ENCODE measurements at regions not wholly inside any gene's neighbourhood (a gene's known extent, or its start where the extent isn't known, plus 50 kb on each side); places are given as distances from the start of the nearest gene placed in this dataset.
A peak's percentile ranks its signal among the peaks of the same experiment; 100 is the strongest.
"Not testable (repeated sequence)": the region's sequence is repeated elsewhere in the genome, so short reads cannot be mapped to it uniquely, and the experiment has no call there.

DNA sequence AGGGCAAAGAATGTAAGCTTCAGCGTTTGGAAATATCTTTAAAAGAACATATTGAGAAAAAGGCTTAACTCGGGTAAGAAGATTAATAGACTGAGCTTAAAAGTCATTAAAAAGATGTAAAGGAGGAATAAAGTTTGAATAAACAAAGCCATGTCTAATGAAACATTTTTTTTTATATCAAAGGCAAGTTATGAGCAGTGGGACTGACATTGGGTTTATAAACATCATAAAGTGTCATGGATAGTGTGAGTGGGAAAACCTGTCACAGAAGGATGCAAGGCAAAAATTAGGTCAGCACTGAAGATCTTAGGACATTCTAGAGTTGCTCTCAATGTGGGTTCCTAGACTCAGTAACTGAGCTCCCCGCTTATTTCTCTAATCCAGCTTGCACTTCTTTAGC is 438.0 kb upstream of the CDH11 start:
- H3K4me3 ChIP-seq (replicated peaks; ENCODE audit: low read depth, low read length) = no peak overlapping the region
- TF ChIP-seq, protein P1, sequence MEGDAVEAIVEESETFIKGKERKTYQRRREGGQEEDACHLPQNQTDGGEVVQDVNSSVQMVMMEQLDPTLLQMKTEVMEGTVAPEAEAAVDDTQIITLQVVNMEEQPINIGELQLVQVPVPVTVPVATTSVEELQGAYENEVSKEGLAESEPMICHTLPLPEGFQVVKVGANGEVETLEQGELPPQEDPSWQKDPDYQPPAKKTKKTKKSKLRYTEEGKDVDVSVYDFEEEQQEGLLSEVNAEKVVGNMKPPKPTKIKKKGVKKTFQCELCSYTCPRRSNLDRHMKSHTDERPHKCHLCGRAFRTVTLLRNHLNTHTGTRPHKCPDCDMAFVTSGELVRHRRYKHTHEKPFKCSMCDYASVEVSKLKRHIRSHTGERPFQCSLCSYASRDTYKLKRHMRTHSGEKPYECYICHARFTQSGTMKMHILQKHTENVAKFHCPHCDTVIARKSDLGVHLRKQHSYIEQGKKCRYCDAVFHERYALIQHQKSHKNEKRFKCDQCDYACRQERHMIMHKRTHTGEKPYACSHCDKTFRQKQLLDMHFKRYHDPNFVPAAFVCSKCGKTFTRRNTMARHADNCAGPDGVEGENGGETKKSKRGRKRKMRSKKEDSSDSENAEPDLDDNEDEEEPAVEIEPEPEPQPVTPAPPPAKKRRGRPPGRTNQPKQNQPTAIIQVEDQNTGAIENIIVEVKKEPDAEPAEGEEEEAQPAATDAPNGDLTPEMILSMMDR (IDR thresholded peaks at IDR 0.05; ENCODE audit: low read depth, low read length, missing control alignments) = no peak
- no peak for DNase-seq (ENCODE audit: extremely low read depth, low read depth)

DNA sequence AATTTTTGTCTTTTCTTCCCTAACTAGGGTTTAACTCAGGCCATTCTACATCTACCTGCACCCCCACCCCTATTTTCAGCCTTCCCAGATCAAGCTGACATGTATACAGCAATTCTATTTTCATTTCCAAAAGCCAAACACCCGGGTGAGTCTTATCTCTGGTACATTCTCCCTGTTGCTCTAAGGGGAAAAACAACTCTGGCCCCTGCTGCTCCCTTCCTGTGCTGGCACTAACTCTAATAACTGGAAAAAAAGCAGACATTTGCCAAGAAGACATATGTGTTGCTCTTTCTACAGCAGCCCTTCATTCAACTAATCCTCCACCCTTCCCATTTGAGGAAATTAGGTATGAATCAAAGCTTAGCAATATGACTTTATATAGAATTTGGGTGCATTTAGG is 427.8 kb upstream of the CDH11 start:
- not testable (repeated sequence) for DNase-seq (ENCODE audit: extremely low read depth, low read depth)

GRCh38 chr16:65548470-65548869 is 426.6 kb upstream of the CDH11 start:
- TF ChIP-seq, protein P1 (IDR thresholded peaks at IDR 0.05; ENCODE audit: low read depth, low read length, missing control alignments) = peak; percentile 32
- no peak for DNase-seq (ENCODE audit: extremely low read depth, low read depth)
- H3K4me3 ChIP-seq (replicated peaks; ENCODE audit: low read depth, low read length) = no peak overlapping the region

More for the DNA sequence above, 427.8 kb upstream of the CDH11 start:
- not testable (repeated sequence) for H3K4me3 ChIP-seq (replicated peaks; ENCODE audit: low read depth, low read length)

GRCh38 chr16:65547772-65548446 is 426.0 kb upstream of the CDH11 start:
- peak; percentile 74 for DNase-seq (ENCODE audit: extremely low read depth, low read depth)
- TF ChIP-seq, protein P1 (IDR thresholded peaks at IDR 0.05; ENCODE audit: low read depth, low read length, missing control alignments) = no peak
- no peak overlapping the region for H3K4me3 ChIP-seq (replicated peaks; ENCODE audit: low read depth, low read length)

GRCh38 chr16:65546353-65546791 is 424.5 kb upstream of the CDH11 start:
- TF ChIP-seq, protein P1 (IDR thresholded peaks at IDR 0.05; ENCODE audit: low read depth, low read length, missing control alignments) = no peak
- H3K4me3 ChIP-seq (replicated peaks; ENCODE audit: low read depth, low read length) = no peak overlapping the region
- no peak for DNase-seq (ENCODE audit: extremely low read depth, low read depth)

- TF ChIP-seq, protein P1 (IDR thresholded peaks at IDR 0.05; ENCODE audit: low read depth, low read length, missing control alignments) = no peak
- no peak for DNase-seq (ENCODE audit: extremely low read depth, low read depth)
- H3K4me3 ChIP-seq (replicated peaks; ENCODE audit: low read depth, low read length) = no peak overlapping the region
Observed at GRCh38 chr16:65545413-65545956, 423.6 kb upstream of the CDH11 start.

DNA sequence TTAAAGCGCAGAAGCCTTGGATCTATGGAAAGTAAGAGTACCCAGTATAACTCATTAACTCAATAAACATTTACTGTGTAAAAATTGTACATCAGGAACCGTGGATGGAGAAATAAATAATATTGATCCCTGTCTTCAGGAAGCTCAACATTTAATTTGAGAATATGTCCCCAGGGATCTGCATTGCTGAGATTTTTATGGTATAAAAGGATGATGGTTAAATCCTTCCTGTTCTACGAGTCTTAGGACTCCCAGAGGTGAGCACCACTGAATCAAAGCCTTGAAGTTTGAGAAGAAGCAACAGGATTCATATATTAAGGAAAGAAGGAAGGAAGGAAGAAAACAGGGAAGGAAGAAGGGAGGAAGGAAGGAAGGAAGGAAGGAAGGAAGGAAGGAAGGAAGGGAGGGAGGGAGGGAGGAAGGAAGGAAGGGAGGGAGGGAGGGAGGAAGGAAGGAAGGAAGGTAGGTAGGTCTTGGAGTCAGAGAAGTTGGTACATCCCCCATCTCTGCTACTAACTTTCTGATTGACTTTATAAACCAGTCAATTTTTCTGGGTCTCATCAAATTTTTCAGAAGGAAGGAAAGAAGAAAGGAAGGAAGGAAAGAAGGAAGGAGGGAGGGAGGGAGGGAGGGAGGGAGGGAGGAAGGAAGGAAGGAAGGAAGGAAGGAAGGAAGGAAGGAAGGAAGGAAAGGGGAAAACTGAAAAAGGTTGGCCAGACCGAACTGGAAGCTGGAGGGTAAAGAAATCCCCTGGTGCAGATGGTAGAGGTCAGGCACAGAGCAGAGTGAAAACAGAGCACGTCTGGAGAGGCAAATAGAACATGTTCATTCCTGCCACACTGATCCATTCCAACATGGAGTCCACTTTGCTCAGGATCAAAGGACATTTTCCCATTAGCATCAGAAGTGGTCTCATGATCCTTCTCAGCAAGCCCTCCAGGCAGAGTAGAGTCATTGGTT is 422.2 kb upstream of the CDH11 start:
- no peak for DNase-seq (ENCODE audit: extremely low read depth, low read depth)
- TF ChIP-seq, protein P1 (IDR thresholded peaks at IDR 0.05; ENCODE audit: low read depth, low read length, missing control alignments) = no peak
- no peak overlapping the region for H3K4me3 ChIP-seq (replicated peaks; ENCODE audit: low read depth, low read length)
